CD4-positive, alpha-beta T cell treated with Interleukin-6 for 4 hours (primary cell): ENCODE measurements at regions not wholly inside any gene's neighbourhood (a gene's known extent, or its start where the extent isn't known, plus 50 kb on each side); places are given as distances from the start of the nearest gene placed in this dataset.
"Not testable (repeated sequence)": the region's sequence is repeated elsewhere in the genome, so short reads cannot be mapped to it uniquely, and the experiment has no call there.

Experiments
- DNase-seq: peaks from one replicate; pipeline ENCODE4 v3.0.0-alpha.2; 2020; ENCODE audit warnings: mixed read lengths

GRCh38 chr3:158026236-158026635 is 80.0 kb downstream of the SHOX2 start:
- no peak for DNase-seq

- not testable (repeated sequence) for DNase-seq
Observed at GRCh38 chr3:158019897-158020296, 86.3 kb downstream of the SHOX2 start.

GRCh38 chr3:158018462-158018861 is 87.8 kb downstream of the SHOX2 start:
- DNase-seq = no peak

GRCh38 chr3:158012901-158013300 is 93.3 kb downstream of the SHOX2 start:
- DNase-seq = no peak

- no peak for DNase-seq
Observed at GRCh38 chr3:158005391-158006100, 100.7 kb downstream of the SHOX2 start.

- DNase-seq = no peak
Observed at GRCh38 chr3:157999246-157999645, 107.0 kb downstream of the SHOX2 start.

GRCh38 chr3:157982359-157982758 is 123.9 kb downstream of the SHOX2 start:
- no peak for DNase-seq

GRCh38 chr3:157981819-157982218 is 124.4 kb downstream of the SHOX2 start:
- DNase-seq = no peak

- DNase-seq = no peak
Observed at GRCh38 chr3:157979022-157979421, 127.2 kb downstream of the SHOX2 start.

- DNase-seq = no peak
Observed at GRCh38 chr3:157961665-157962064, 144.6 kb downstream of the SHOX2 start.

- no peak for DNase-seq
Observed at GRCh38 chr3:157958457-157958856, 147.8 kb downstream of the SHOX2 start.

GRCh38 chr3:157956850-157957249 is 149.4 kb downstream of the SHOX2 start:
- DNase-seq = no peak

GRCh38 chr3:157956176-157956575 is 150.0 kb downstream of the SHOX2 start:
- no peak for DNase-seq

GRCh38 chr3:157953565-157953964 is 152.7 kb downstream of the SHOX2 start:
- DNase-seq = no peak

GRCh38 chr3:157948605-157949383 is 157.4 kb downstream of the SHOX2 start:
- DNase-seq = no peak

GRCh38 chr3:157939166-157939565 is 167.1 kb downstream of the SHOX2 start:
- no peak for DNase-seq

- DNase-seq = no peak
Observed at GRCh38 chr3:157938154-157938779, 168.0 kb downstream of the SHOX2 start.

- DNase-seq = no peak
Observed at GRCh38 chr3:157931517-157931916, 174.7 kb downstream of the SHOX2 start.

- no peak for DNase-seq
Observed at GRCh38 chr3:157930000-157930780, 176.0 kb downstream of the SHOX2 start.

GRCh38 chr3:157926822-157927221 is 179.4 kb downstream of the SHOX2 start:
- no peak for DNase-seq

GRCh38 chr3:157922614-157923013 is 183.6 kb downstream of the SHOX2 start:
- no peak for DNase-seq

- DNase-seq = no peak
Observed at GRCh38 chr3:157921811-157922210, 184.4 kb downstream of the SHOX2 start.
